Neural cell (in vitro differentiated cells): ENCODE measurements at regions not wholly inside any gene's neighbourhood (a gene's known extent, or its start where the extent isn't known, plus 50 kb on each side); places are given as distances from the start of the nearest gene placed in this dataset.

ENCODE experiments used
- H2AFZ ChIP-seq: fragments of 200-600, 300-800 bp; sonication (generic), shearing (Covaris generic); 2 replicates; pipeline ENCODE4 v1.6.0; 2014; ENCODE audit warnings: low read depth, mild to moderate bottlenecking, antibody characterized with exemption, low read length, moderate library complexity
- H3F3A ChIP-seq: fragments of 200-600 bp; shearing (Covaris generic); 2 replicates; pipeline ENCODE4 v1.6.1; 2016; ENCODE audit warnings: mild to moderate bottlenecking, moderate library complexity, mixed read lengths, antibody characterized with exemption, low read length; ENCODE audit not compliant: insufficient read depth, poor library complexity, severe bottlenecking
- H3K27ac ChIP-seq: fragments of 200-600, 300-800 bp; sonication (generic), shearing (Covaris generic); 2 replicates; pipeline ENCODE4 v1.5.1; 2014; ENCODE audit warnings: mild to moderate bottlenecking, low read length, moderate library complexity
- H3K27me3 ChIP-seq: fragments of 300-800, 200-600 bp; sonication (generic), shearing (Covaris generic); 2 replicates; pipeline ENCODE4 v1.6.0; 2014; ENCODE audit warnings: mild to moderate bottlenecking, low read depth, low read length, moderate library complexity; ENCODE audit not compliant: insufficient read depth
- H3K36me3 ChIP-seq: fragments of 300-800, 200-600 bp; sonication (generic), shearing (Covaris generic); 2 replicates; pipeline ENCODE4 v1.5.1; 2014; ENCODE audit warnings: mild to moderate bottlenecking, antibody characterized with exemption, low read length, moderate library complexity; ENCODE audit not compliant: insufficient read depth
- H3K4me2 ChIP-seq: fragments of 300-800, 200-600 bp; sonication (generic), shearing (Covaris generic); 2 replicates; pipeline ENCODE4 v1.6.0; 2014; ENCODE audit warnings: mild to moderate bottlenecking, low read length
- H3K4me3 ChIP-seq: fragments of 300-800, 200-600 bp; sonication (generic), shearing (Covaris generic); 2 replicates; pipeline ENCODE4 v1.5.1; 2014; ENCODE audit warnings: mild to moderate bottlenecking, low read length, moderate library complexity
- H3K79me2 ChIP-seq: fragments of 200-600 bp; shearing (Covaris generic); replicated peaks from 2 replicates; pipeline ENCODE4 v1.6.0; 2014; ENCODE audit warnings: mild to moderate bottlenecking, low read length, moderate library complexity; ENCODE audit not compliant: insufficient read depth
- H3K9ac ChIP-seq: fragments of 300-800, 200-600 bp; sonication (generic), shearing (Covaris generic); 2 replicates; pipeline ENCODE4 v1.6.1; 2016; ENCODE audit warnings: mild to moderate bottlenecking, low read length, mixed read lengths
- H3K9me2 ChIP-seq: fragments of 200-600 bp; shearing (Covaris generic); 2 replicates; pipeline ENCODE4 v1.6.1; 2016; ENCODE audit warnings: mild to moderate bottlenecking, low read length, mixed read lengths; ENCODE audit not compliant: insufficient read depth
- H3K9me3 ChIP-seq: fragments of 200-600, 300-800 bp; sonication (generic), shearing (Covaris generic); 2 replicates; pipeline ENCODE4 v1.6.1; 2016; ENCODE audit warnings: mild to moderate bottlenecking, mixed run types, low read length, moderate library complexity, mixed read lengths
- H4K20me1 ChIP-seq: fragments of 200-600 bp; shearing (Covaris generic); 2 replicates; pipeline ENCODE4 v1.6.1; 2016; ENCODE audit warnings: mild to moderate bottlenecking, mixed run types; ENCODE audit not compliant: insufficient read depth
- CTCF ChIP-seq: fragments of 450-650 bp; IDR thresholded peaks from 2 replicates; pipeline ENCODE4 v1.5.1; 2014; ENCODE audit warnings: antibody characterized with exemption, mild to moderate bottlenecking, moderate library complexity; ENCODE audit not compliant: poor library complexity, severe bottlenecking
- EP300 ChIP-seq: fragments of 450-650 bp; conservative IDR thresholded peaks from 2 replicates; pipeline ENCODE4 v1.6.1; 2014; ENCODE audit warnings: antibody characterized with exemption, mild to moderate bottlenecking, moderate library complexity; ENCODE audit not compliant: poor library complexity, severe bottlenecking
- EZH2 ChIP-seq: fragments of 200-600, 300-800 bp; shearing (Covaris generic), sonication (generic); IDR thresholded peaks from 2 replicates; pipeline ENCODE4 v1.6.1; 2014; ENCODE audit warnings: antibody characterized with exemption, low read length, borderline replicate concordance, mild to moderate bottlenecking; ENCODE audit not compliant: insufficient read depth, poor library complexity, severe bottlenecking
- MXI1 ChIP-seq: fragments of 450-650 bp; conservative IDR thresholded peaks from 2 replicates; pipeline ENCODE4 v1.6.1; 2014; ENCODE audit warnings: antibody characterized with exemption, mild to moderate bottlenecking; ENCODE audit not compliant: poor library complexity, severe bottlenecking
- POLR2AphosphoS5 ChIP-seq: IDR thresholded peaks from 2 replicates; pipeline ENCODE4 v1.6.1; 2012
- RAD21 ChIP-seq: fragments of 450-650 bp; conservative IDR thresholded peaks from 2 replicates; pipeline ENCODE4 v1.6.1; 2014; ENCODE audit warnings: antibody characterized with exemption, mild to moderate bottlenecking, moderate library complexity
- REST ChIP-seq: IDR thresholded peaks from 2 replicates; pipeline ENCODE4 v1.6.1; 2012; ENCODE audit warnings: borderline replicate concordance
- SMC3 ChIP-seq: fragments of 450-650 bp; conservative IDR thresholded peaks from 2 replicates; pipeline ENCODE4 v1.6.1; 2014; ENCODE audit warnings: antibody characterized with exemption, mild to moderate bottlenecking, moderate library complexity; ENCODE audit not compliant: poor library complexity
- TAF1 ChIP-seq: IDR thresholded peaks from 2 replicates; pipeline ENCODE4 v1.6.1; 2012; ENCODE audit warnings: low read depth

GRCh38 chr11:110921742-110922521, 209.7 kb upstream of the ARHGAP20 start:
- Histone ChIP-seq H3K9me2 (no peaks in the 10 kb centered on the region), H4K20me1 (no peaks in the 10 kb centered on the region), H3K9ac (no peak overlapping the region)

More at GRCh38 chr11:110921742-110922521, 209.7 kb upstream of the ARHGAP20 start:
- Histone ChIP-seq H3K4me3 (no peak overlapping the region), H3F3A (no peaks in the 10 kb centered on the region), H2AFZ (no peak overlapping the region), H3K36me3 (no peaks in the 10 kb centered on the region), H3K27ac (no peak overlapping the region), H3K4me2 (no peak overlapping the region), H3K27me3 (no peaks in the 10 kb centered on the region), H3K9me3 (no peaks in the 10 kb centered on the region), H3K79me2 (no peaks in the 10 kb centered on the region)
- TF ChIP-seq TAF1 (no peak), EP300 (no peak), CTCF (no peak), RAD21 (no peak), MXI1 (no peak), SMC3 (no peak), POLR2AphosphoS5 (no peak), EZH2 (no peak), REST (no peak)
